Left colon (tissue), 2 donors: ENCODE measurements at regions not wholly inside any gene's neighbourhood (a gene's known extent, or its start where the extent isn't known, plus 50 kb on each side); places are given as distances from the start of the nearest gene placed in this dataset.

Experiments used
- ATAC-seq: fragments of 200-7000 bp; cut with Tn5 transposase; one replicate; pipeline ENCODE4 v1.9.1; 2020; ENCODE audit warnings: mild to moderate bottlenecking, moderate library complexity
- DNase-seq, 2 donors: peaks; one replicate each; pipeline ENCODE4 v3.0.0-alpha.2; 2020
- intact Hi-C, 2 donors: fragments of 100-400 bp; cut with DNase I in 1 of 2; cut with micrococcal nuclease in 1 of 2; formaldehyde crosslinking; loops; one replicate each; pipeline versions ENCODE4 v1.11.2 to v1.14.0; 2022; cut with DNase I, micrococcal nuclease
- donor health status: DM: no; HTN: no; CAD: no.
- donor health status: DM: yes; HTN: yes; CAD: no.

DNA sequence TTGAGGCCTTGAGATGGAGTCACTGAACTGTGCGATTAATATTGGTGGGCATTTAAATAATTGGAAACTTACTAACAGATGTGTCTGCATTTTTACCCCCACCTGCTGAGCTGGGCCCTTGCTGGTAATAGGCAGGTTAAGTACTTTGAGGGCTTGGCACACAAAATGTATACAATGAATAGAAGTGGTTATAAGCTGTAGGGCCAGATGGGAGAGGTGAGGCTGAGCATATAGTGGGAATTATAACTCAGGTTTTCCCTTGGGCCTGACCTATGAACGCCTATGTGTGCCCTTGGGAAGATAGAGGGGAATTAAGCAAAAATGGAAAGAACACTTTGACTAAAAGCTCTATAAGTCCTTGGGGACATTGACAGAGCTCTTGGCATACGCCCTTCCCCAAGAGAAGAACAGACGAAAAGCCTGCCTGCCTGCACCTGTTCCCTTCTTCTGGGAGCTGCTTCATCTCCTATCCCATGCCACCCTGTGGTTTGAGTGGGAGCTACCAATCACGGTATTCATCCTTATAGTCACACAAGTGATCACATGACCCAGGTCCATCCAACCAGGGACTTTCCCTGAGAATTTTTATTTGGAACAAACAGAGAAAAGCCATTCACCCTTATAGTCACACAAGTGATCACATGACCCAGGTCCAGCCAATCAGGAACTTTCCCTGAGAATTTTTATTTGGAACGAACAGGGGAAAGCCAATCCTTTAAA is 260.7 kb upstream of the CSF3R start:
- ATAC-seq = no peak
- intact Hi-C loops = no loop called here
- no peak for DNase-seq

DNA sequence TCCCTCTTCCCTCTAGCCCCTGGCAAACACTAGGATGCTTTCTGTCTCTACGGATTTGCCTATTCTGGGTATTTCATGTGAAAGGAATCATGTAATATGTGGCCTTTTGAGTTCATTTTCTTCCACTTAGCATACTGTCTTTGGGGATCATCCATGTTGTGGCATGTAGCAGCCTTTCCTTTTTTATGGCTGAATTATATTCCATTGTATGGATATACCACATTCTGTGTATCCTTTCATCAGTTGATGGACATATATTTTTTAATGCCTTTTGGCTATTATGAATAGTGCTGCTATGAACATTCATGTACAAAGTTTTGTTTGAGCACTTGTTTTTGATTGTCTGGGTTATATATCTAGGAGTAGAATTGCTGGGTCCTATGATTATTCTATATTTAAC is 258.4 kb upstream of the CSF3R start:
- DNase-seq (no peak), ATAC-seq (no peak)
- intact Hi-C loops = no loop called here

DNA sequence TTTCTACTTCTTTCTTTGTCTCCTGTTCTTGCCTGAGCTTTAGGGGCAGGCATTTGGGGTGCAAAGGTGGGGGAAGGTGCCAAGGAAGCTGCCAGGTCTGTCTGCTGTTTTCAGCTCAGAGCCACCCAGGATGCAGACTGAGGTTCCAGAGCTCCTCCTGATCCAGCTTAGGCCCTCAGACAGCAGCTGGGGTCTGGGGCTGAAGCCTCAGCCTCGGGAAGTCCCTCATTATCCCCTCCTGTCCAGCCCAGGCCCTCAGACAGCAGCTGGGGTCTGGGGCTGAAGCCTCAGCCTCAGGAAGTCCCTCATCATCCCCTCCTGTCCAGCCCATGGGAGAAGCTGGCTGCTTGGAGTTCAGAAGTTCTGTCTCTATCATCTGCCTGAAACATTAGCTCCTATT is 257.7 kb upstream of the CSF3R start:
- DNase-seq (no peak), ATAC-seq (no peak)
- intact Hi-C loops = no loop called here

DNA sequence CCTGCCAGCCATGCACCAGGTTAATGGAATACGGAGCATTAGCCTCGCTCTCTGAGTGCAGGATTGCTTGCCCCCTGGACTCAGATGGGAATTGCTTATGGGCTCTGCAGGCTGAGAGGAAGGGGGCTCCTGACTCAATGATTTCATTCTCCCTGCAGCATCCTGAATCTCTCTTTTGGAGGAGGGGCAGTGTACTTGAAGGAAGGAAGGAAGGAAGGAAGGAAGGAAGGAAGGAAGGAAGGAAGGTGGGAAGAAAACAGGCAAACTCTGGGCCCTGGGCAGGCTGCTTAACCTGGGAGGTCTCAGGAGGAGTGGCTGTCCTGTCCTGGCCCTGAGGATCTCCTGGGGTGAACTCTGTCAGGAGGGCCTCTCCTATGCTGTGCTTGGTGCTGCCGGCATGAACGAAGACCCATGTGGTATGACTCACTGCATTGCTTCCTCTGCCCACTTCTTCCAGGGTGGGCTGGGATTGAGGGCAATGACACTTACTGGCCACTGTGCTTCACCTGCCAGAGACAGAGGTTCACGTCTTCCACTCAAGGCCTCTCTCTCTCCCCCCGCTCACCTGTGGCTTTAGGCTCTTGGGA is 257.1 kb upstream of the CSF3R start:
- ATAC-seq (no peak), DNase-seq (no peak)
- intact Hi-C loops = no loop called here

DNA sequence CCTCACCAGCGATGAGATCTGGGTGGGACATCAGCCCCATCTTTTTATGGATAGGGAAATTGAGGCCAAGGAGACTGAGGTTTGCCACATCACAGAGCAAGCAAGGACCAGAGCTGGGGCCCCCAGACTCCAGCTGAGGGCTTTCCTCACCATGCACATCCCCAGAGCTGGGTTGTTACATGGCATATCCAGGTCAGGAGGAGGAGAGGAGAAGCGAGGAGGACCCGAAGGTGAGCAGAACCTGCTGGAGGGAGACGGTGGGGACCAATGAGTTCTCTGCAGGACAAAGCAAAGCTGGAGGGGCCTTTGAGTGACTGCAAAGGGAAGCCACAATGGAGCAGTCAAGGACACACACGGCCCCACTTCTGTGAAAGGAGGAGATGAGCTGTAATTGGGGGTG is 255.5 kb upstream of the CSF3R start:
- no peak for ATAC-seq
- intact Hi-C loops = no loop called here
- no peak for DNase-seq

DNA sequence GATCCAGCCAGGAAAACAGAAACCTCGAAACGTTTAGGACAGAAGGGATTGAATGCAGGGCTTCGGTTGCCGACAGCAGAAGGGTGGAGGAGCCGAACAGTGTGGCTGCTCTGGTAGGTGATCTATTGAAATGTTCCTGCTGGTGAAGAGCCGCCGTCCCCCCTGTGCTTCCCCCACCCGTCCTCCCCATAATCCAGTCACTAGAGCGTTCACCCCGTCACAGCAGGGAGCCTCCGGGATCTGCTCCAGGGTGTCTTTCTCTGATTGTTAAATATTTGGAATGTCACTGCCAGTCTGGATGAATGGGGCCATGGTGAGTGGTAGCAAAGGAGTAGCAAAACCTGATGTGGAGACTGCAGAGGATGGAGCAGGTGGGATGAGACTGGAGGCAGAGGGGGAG is 255.1 kb upstream of the CSF3R start:
- intact Hi-C loops = no loop called here
- no peak for DNase-seq
- ATAC-seq = no peak

DNA sequence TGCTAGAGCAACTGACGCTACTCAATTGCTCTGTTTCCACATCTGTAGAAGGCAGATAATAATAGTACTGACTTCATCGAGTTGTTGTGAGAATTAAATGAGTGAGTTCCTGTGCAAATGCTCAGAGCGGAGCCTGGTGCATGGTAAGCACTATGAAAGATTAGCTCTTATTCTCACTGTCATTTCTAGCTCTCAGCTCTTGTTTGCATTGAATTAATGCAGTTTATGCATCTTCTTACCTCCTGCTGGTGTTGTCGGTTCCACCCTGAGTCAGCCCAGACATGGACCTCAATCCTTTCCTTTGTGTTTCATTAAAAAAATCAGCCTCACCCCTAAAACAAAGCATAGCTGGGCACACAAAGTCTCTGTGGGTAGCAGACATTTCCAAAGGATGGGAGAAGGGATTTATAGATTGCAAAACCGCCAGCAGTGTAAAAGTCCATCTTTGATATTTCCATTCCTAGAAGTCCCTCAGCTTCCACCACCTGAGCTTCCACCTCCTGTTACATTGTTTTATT is 254.4 kb upstream of the CSF3R start:
- ATAC-seq (no peak), DNase-seq (no peak)
- intact Hi-C loops = no loop called here

DNA sequence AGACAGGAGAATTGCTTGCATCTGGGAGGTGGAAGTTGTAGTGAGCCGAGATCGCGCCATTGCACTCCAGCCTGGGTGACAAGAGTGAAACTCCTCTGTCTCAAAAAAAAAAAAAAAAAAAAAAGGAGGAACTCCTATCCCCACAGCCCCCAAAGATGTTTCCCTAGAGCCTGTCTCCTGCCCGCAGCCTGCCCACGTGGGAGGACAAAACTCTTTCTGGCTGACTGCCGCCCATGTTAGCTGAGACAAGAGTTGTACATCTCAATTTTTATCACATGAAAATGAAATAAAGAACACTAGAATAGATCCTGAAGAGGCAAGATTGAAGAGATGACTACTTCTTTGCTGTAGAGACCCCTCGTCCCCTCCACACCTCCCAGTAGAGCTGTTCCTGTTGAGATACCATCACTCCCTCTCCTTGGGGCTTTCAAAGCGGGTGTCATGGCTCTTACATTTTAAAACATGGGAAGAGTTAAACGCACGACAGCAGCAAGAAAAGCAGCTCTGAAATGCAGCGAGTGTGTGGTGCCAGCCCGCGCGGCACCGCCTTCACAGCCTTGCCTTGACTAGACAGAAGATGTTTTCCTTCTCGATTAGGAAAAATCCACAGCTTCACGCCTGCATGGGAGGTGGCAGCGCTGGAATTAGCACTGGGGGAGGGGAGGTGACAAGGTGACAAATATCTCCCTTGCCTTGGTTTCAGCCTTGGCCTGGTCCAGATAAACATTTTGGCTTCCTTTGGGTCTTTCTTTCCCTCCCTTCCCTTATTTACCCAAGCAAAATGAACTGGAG is 253.4 kb upstream of the CSF3R start:
- intact Hi-C loops = no loop called here
- no peak for ATAC-seq
- DNase-seq = no peak

DNA sequence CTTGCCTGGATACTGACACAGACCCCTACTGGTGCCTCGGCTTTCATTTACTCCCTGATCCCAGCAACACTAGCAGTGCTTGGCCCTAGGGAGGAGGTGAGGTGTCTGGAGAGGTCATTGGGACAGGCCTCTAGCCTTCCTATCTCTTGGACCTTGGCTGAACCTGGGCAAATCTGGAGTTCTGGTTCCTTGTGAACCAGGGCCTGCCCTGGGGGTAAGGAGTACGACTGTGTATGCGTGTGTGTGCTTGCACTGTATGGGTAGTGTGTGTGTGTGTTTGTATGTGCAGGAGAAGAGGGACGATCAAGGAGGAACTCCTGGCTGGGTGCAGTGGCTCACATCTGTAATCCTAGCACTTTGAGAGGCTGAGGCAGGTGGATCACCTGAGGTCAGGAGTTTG is 252.7 kb upstream of the CSF3R start:
- no peak for DNase-seq
- intact Hi-C loops = no loop called here
- no peak for ATAC-seq

DNA sequence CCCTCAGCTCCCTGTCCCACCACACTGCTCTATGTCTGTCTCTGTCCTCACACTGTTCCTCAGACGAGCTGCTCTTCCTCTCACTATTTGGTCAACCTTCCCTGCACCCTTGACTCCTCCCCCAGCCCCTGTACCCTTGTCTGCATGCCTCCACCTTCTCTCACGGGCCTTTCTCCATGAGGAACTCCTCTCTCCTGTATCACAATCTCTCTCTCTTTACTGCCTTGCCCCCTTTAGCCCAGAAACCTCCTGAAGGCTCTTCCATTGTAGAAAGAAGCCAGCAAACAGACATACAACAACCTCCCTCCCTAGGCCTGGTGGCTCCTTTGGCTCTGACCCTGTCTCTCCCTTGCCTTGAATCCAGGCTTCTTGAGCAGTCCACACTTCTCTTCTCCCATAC is 251.6 kb upstream of the CSF3R start:
- intact Hi-C loops = no loop called here
- ATAC-seq (no peak), DNase-seq (no peak)

DNA sequence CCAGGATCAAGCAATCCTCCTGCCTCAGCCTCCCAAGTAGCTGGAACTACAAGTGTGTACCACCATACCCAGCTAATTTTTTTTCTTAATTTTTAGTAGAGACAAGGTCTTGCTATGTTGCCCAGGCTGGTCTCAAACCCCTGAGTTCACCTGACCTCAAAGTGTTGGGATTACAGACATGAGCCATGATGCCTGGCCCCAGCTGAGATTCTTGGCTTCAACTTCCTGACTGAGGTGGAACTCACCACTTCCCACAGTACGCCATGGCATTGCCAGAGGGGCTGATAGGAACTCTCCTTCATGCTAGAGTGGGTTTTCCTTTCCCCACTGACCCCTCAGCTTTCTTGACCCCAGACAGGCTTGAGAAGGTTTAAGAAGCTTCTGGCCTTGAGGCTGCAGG is 251.0 kb upstream of the CSF3R start:
- intact Hi-C loops = no loop called here
- no peak for DNase-seq

DNA sequence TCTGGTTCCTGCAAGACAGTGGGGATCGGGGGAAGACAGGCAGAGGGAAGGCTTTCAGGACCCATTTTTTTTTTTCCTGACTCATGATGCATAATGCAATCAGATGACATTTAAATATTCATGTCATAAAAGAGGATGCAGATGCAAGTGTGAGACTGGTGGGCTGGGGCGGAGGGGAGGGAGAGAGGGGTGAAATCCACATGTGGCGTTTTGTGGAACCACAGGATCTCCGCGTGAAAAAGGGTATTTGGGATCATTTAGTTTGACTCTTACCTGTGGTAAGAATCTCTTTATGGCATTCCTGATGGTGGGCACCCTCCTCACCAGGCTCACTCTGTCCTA is 249.3 kb upstream of the CSF3R start:
- no peak for DNase-seq
- ATAC-seq = no peak
- intact Hi-C loops = no loop called here

More for the DNA sequence above, 251.0 kb upstream of the CSF3R start:
- ATAC-seq = no peak

DNA sequence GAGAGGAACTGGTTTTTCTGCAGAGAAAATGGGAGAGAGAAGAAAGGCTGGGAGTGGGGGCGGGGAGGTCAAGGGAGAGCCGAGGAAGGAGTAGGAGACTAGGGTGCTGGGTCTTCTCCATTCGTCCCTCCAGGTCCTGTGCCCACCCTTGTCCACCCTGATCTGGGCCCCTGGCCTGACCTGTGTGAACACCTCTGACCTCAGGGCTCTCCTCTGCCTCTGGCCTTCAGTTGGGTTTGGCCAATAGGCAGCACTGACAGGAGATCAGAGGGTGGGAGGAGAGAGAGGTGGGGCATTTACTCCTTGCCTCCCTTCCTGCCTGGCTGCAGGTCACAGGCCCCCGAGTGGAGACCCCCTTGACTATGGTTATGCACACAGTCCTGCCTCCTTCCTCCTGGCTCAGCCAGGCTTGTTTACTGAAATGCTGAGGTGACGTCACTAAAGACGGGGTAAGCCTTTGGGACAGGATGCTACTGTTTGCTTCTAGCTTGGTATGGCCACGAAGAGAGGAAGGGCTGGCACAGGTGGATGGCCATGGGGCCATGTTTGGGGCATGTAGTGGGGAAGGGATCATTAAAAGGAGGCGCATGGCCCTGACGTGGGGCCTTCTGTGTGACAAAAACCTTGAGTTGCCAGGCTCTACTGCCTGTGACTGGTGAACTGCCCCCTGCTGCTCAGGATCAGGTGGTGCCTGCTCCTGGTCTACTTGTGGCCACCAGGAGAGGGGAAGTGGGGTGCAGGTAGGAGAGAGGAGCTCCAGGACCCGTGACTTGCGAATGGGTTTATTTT is 248.7 kb upstream of the CSF3R start:
- ATAC-seq (no peak), DNase-seq (no peak)
- intact Hi-C loops = no loop called here

DNA sequence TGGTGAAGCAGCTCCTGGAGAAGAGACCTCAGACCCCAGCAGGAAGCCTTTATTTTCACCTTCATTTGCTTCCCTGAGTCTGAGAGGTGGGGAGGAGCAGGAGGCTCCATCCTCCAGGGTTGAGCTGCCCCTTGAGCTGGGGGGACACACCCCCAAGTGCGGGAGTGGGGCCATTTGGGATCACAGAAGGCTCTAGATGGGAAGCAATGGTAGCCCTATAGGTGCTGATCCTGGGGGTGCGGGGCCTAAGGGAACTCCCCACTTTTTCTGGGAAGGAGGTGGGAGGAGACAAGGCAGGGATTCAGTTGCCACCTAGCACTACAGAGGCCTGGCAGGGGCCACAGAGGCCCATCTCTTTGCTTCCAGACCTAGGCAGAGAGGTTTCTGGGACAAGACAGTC is 247.9 kb upstream of the CSF3R start:
- intact Hi-C loops = no loop called here
- DNase-seq (no peak), ATAC-seq (no peak)

DNA sequence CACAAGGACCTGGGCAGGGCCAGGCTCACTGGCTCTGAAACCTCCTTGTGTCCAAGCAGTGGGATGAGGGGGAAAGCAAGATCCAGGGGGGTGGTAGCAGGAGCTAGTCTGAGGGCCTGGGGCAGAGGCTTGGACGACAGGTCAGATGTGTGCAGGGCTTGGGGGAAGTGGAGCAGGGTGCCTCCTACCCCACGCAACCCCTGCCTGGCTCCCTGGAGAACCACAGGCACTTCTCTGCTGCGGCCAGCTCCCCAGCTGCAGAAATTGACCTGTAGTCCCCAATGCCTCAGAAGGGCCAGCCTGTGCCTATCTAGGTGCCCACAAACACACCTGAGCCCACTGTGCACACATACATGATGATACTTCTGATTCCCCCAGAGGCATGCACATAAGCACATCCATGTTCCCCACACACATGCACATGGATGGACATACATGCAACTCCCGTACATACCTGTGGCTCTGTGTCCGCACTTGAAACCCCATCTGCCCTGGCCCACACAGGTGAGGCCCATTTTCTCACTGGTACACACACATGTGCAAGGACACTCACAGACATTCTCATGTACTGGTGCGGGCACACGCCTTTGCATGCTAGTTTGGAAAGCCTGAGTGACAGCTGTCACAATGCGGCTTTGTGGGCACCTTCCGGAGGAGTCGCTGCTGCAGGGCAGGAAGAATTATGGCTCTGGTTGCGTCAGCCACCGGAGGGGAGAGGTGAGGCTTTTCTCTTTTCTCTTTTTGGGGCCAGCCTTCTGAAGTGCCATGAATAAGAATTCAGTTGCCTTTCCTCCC is 247.2 kb upstream of the CSF3R start:
- no peak for DNase-seq
- intact Hi-C loops = no loop called here
- no peak for ATAC-seq

DNA sequence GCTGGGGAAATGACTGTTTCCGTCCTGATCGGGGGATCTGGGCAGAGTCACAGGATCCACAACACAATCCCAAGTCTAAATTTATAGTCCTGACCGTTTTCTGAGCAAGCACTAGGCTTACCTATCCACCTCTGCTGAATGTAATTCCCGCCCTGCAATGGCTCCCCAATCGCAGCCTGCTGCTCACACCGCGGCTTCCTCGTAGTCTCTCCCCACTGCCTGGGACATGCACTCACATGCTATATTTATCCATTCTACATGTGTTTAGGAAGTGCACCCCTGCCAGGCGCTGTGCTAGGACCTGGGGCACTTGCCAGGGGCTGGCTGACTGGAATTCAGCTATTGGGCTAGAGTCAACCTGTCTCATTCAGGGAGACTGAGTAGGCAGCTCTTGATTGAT is 246.6 kb upstream of the CSF3R start:
- no peak for ATAC-seq
- intact Hi-C loops = no loop called here
- no peak for DNase-seq

DNA sequence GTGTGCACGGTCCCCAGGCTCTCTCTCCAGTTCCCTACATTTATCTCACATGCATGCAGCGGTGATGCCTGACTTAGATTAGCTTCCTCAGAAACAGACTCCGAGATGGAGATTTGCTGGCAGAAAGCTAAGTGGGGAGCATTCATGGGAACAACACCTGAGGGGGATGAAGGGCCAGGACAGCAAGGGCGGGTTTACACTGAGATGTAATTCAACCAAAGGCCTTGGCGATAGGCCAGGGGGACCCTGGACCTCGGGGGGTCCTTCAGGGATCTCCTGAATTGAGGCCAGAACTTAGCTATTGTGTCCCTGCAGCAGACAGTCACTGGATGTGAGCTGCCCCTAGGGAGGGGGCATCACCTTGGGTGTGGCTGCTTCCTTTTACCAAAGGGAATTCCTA is 246.1 kb upstream of the CSF3R start:
- intact Hi-C loops = no loop called here
- ATAC-seq = no peak

DNA sequence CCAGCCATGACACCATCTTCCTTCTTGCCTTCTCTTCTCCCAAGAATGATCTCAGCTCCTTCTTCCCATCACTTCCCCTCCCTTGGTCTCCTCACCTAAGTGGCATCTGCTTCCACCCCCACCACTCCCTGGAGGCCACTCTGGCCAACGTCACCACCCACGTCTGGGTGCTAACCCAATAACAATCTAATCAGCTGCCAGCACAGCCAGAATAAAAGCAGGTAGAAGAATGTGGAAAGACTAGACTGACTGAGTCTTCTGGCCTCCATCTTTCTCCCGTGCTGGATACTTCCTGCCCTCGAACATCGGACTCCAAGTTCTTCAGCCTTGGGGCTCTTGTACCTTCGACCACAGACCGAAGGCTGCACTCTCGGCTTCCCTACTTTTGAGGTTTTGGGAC is 245.3 kb upstream of the CSF3R start:
- DNase-seq = no peak
- intact Hi-C loops = no loop called here
- no peak for ATAC-seq

More for the DNA sequence above, 246.1 kb upstream of the CSF3R start:
- no peak for DNase-seq

DNA sequence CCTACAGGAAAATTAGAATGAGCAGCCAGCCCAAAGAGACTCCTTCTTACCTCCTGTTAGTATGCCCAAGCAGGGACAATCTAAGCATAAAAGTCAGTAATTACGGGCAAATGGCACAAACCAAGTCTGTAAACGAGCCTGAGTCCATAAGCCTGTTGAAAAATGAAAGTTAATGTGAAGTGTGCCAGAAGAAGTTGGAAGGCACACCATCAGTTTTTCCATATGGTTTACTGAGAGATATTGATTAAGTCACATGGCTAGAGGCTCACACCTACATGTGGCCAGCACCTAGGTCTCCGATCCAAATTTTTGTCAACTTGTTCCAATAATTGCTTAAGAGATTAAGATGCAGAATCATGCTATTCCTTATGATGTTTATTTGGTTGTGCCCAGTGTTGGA is 242.4 kb upstream of the CSF3R start:
- DNase-seq = no peak
- intact Hi-C loops = no loop called here
- ATAC-seq = no peak
